PFSK-1 (cell line): ENCODE measurements at regions not wholly inside any gene's neighbourhood (a gene's known extent, or its start where the extent isn't known, plus 50 kb on each side); places are given as distances from the start of the nearest gene placed in this dataset.

ENCODE experiments used
- POLR2AphosphoS5 ChIP-seq: IDR thresholded peaks from 2 replicates; pipeline ENCODE4 v1.6.1; 2012; ENCODE audit warnings: low read depth, mild to moderate bottlenecking, control low read depth, low read length, moderate library complexity
- REST ChIP-seq, 2 experiments: IDR thresholded peaks; 2 replicates each; pipeline versions ENCODE4 v1.6.1 to v1.8.0; 2011 to 2012; ENCODE audit warnings: low read depth in 2 of 2, low read length in 2 of 2, control low read depth in 1 of 2, inconsistent platforms in 1 of 2, mild to moderate bottlenecking in 1 of 2, moderate library complexity in 1 of 2; ENCODE audit not compliant: insufficient read depth in 1 of 2

GRCh38 chr9:27756418-27756817 lies 183.1 kb upstream of the C9orf72 start:
- TF ChIP-seq POLR2AphosphoS5: no peak
- no peak for TF ChIP-seq REST (IDR thresholded peaks at IDR 0.05; ENCODE audit: insufficient read depth in 1 of 2, low read depth in 2 of 2, low read length in 2 of 2)
